SK-N-SH (cell line): ENCODE measurements at regions not wholly inside any gene's neighbourhood (a gene's known extent, or its start where the extent isn't known, plus 50 kb on each side); places are given as distances from the start of the nearest gene placed in this dataset.

Experiments used
- CTCF ChIA-PET: fragments of 300-600, 350-600 bp; formaldehyde crosslinking; extraction: SDS; loops from one replicate; lab custom pipeline; 2021; lab: Yijun Ruan, JAX
- POLR2A ChIA-PET: fragments of 350-600 bp; sonication (Branson Sonifier 250); formaldehyde crosslinking; extraction: SDS; loops from one replicate; lab custom pipeline; 2020; ENCODE audit warnings: antibody characterized with exemption, inconsistent platforms; lab: Yijun Ruan, JAX
- DNase-seq: peaks from one replicate; pipeline ENCODE4 v3.0.0; 2012
- H2AFZ ChIP-seq: fragments of 200-600 bp; sonication (generic); 2 replicates; pipeline ENCODE4 v1.8.1; 2016; ENCODE audit warnings: antibody characterized with exemption, mild to moderate bottlenecking, low read depth
- H3F3A ChIP-seq: fragments of 200-600 bp; sonication (generic); replicated peaks from 2 replicates; pipeline ENCODE3; 2016; ENCODE audit warnings: antibody characterized with exemption, mild to moderate bottlenecking; ENCODE audit not compliant: insufficient read depth
- H3K27ac ChIP-seq, 2 experiments: fragments of 200-500 bp in 1 of 2; fragments of 200-600 bp in 1 of 2; sonication (Bioruptor generic) in 1 of 2; sonication (generic), shearing (Covaris generic) in 1 of 2; 2 replicates each; pipeline versions ENCODE4 v1.5.1 to v1.6.1; 2014 to 2016; ENCODE audit warnings: low read depth in 2 of 2, inconsistent platforms in 1 of 2, low read length in 1 of 2, mild to moderate bottlenecking in 1 of 2, mixed read lengths in 1 of 2
- H3K27me3 ChIP-seq: fragments of 200-600 bp; sonication (generic), shearing (Covaris generic); 2 replicates; pipeline ENCODE4 v1.6.1; 2016; ENCODE audit warnings: mixed run types; ENCODE audit not compliant: insufficient read depth
- H3K36me3 ChIP-seq, 2 experiments: fragments of 200-500 bp in 1 of 2; fragments of 200-600 bp in 1 of 2; sonication (Bioruptor generic) in 1 of 2; sonication (generic) in 1 of 2; replicated peaks in 1 of 2; 2 replicates each; pipeline versions ENCODE3 to v1.5.1; 2014 to 2016; ENCODE audit warnings: low read length in 1 of 2, mild to moderate bottlenecking in 1 of 2; ENCODE audit not compliant: insufficient read depth in 2 of 2, control insufficient read depth in 1 of 2
- H3K4me1 ChIP-seq, 2 experiments: fragments of 200-500 bp in 1 of 2; fragments of 200-600 bp in 1 of 2; sonication (Bioruptor generic) in 1 of 2; sonication (generic), shearing (Covaris generic) in 1 of 2; 2 replicates each; pipeline versions ENCODE4 v1.5.1 to v1.6.1; 2014 to 2016; ENCODE audit warnings: low read depth in 1 of 2, low read length in 1 of 2, mixed run types in 1 of 2; ENCODE audit not compliant: insufficient read depth in 2 of 2, control insufficient read depth in 1 of 2
- H3K4me2 ChIP-seq: fragments of 200-600 bp; sonication (generic), shearing (Covaris generic); 2 replicates; pipeline ENCODE4 v1.6.1; 2017; ENCODE audit warnings: mixed run types
- H3K4me3 ChIP-seq, 2 experiments: fragments of 200-500 bp in 1 of 2; fragments of 200-600 bp in 1 of 2; sonication (Bioruptor generic) in 1 of 2; sonication (generic), shearing (Covaris generic) in 1 of 2; 2 replicates each; pipeline versions ENCODE4 v1.5.1 to v1.8.1; 2014 to 2016; ENCODE audit warnings: low read depth in 2 of 2, inconsistent platforms in 1 of 2, low read length in 1 of 2, mild to moderate bottlenecking in 1 of 2, mixed read lengths in 1 of 2, moderate library complexity in 1 of 2
- H3K79me2 ChIP-seq: fragments of 200-600 bp; sonication (generic); 2 replicates; pipeline ENCODE4 v1.8.1; 2017; ENCODE audit warnings: mild to moderate bottlenecking; ENCODE audit not compliant: insufficient read depth
- H3K9ac ChIP-seq: fragments of 200-600 bp; sonication (generic); 2 replicates; pipeline ENCODE4 v1.6.1; 2017; ENCODE audit warnings: mixed run types
- H3K9me2 ChIP-seq: fragments of 200-600 bp; sonication (generic); 2 replicates; pipeline ENCODE4 v1.6.1; 2017; ENCODE audit warnings: mixed run types
- H3K9me3 ChIP-seq: fragments of 200-600 bp; sonication (generic); 2 replicates; pipeline ENCODE4 v1.6.1; 2017; ENCODE audit warnings: mixed run types, mild to moderate bottlenecking, moderate library complexity
- H4K20me1 ChIP-seq: fragments of 200-600 bp; sonication (generic); 2 replicates; pipeline ENCODE4 v1.6.1; 2017; ENCODE audit warnings: mild to moderate bottlenecking, mixed run types; ENCODE audit not compliant: insufficient read depth
- CHD2 ChIP-seq: fragments of 150-350 bp; IDR thresholded peaks from 2 replicates; pipeline ENCODE4 v1.6.1; 2018; ENCODE audit warnings: low read length; ENCODE audit not compliant: partially characterized antibody
- EP300 ChIP-seq, 2 experiments: IDR thresholded peaks; 2 replicates each; pipeline versions ENCODE4 v1.4.0 to v1.6.1; 2012; ENCODE audit warnings: borderline replicate concordance in 1 of 2, low read depth in 1 of 2, low read length in 1 of 2
- EZH2phosphoT487 ChIP-seq: fragments of 200-600 bp; sonication (generic); IDR thresholded peaks from 2 replicates; pipeline ENCODE4 v1.6.1; 2017; ENCODE audit warnings: low read depth, mixed run types, mild to moderate bottlenecking, antibody characterized with exemption, moderate library complexity, borderline replicate concordance
- FOXJ3 ChIP-seq: sonication (generic); formaldehyde crosslinking; IDR thresholded peaks from 2 replicates; pipeline ENCODE4 v1.5.1; 2020; ENCODE audit warnings: mild to moderate bottlenecking, missing genetic modification reagents
- GABPA ChIP-seq: IDR thresholded peaks from 2 replicates; pipeline ENCODE4 v1.4.0; 2012; ENCODE audit warnings: low read depth, mild to moderate bottlenecking
- MAX ChIP-seq: IDR thresholded peaks from 2 replicates; pipeline ENCODE4 v1.4.0; 2012; ENCODE audit warnings: low read depth
- MXI1 ChIP-seq: IDR thresholded peaks from 2 replicates; pipeline ENCODE4 v1.6.1; 2012; ENCODE audit warnings: mild to moderate bottlenecking, low read depth, low read length, improper control_type of control experiment
- NFIC ChIP-seq: IDR thresholded peaks from 2 replicates; pipeline ENCODE4 v1.4.0; 2012; ENCODE audit warnings: borderline replicate concordance
- NRF1 ChIP-seq: IDR thresholded peaks from 2 replicates; pipeline ENCODE4 v1.6.1; 2012; ENCODE audit warnings: low read depth, mild to moderate bottlenecking, low read length
- RCOR1 ChIP-seq: fragments of 150-350 bp; IDR thresholded peaks from 2 replicates; pipeline ENCODE4 v1.6.1; 2017; ENCODE audit warnings: antibody characterized with exemption, low read length
- SIN3A ChIP-seq: IDR thresholded peaks from 2 replicates; pipeline ENCODE4 v1.6.1; 2012; ENCODE audit warnings: low read depth, mild to moderate bottlenecking, low read length, moderate library complexity, borderline replicate concordance
- TAF1 ChIP-seq: IDR thresholded peaks from 2 replicates; pipeline ENCODE4 v1.6.1; 2012; ENCODE audit warnings: low read depth, mild to moderate bottlenecking, low read length, moderate library complexity, borderline replicate concordance
- TCF12 ChIP-seq: IDR thresholded peaks from 2 replicates; pipeline ENCODE4 v1.4.0; 2012
- TEAD4 ChIP-seq: IDR thresholded peaks from 2 replicates; pipeline ENCODE4 v1.4.0; 2012; ENCODE audit warnings: mild to moderate bottlenecking, borderline replicate concordance; ENCODE audit not compliant: insufficient read depth
- YY1 ChIP-seq: IDR thresholded peaks from 2 replicates; pipeline ENCODE4 v1.4.0; 2012; ENCODE audit warnings: low read depth, mild to moderate bottlenecking
- WGBS: methylation state at CpG from one replicate; pipeline ENCODE4 v1.1.6; 2017; ENCODE audit warnings: low lambda C conversion rate; 5-methylcytosine and 5-hydroxymethylcytosine counted together
- TF ChIP-seq, protein P1 (sequence below): IDR thresholded peaks from 2 replicates; pipeline ENCODE4 v1.4.0; 2012; ENCODE audit warnings: low read depth, borderline replicate concordance
- TF ChIP-seq, protein P2 (sequence below): IDR thresholded peaks from 2 replicates; pipeline ENCODE4 v1.6.1; 2012; ENCODE audit warnings: mild to moderate bottlenecking, low read depth, low read length, moderate library complexity

DNA sequence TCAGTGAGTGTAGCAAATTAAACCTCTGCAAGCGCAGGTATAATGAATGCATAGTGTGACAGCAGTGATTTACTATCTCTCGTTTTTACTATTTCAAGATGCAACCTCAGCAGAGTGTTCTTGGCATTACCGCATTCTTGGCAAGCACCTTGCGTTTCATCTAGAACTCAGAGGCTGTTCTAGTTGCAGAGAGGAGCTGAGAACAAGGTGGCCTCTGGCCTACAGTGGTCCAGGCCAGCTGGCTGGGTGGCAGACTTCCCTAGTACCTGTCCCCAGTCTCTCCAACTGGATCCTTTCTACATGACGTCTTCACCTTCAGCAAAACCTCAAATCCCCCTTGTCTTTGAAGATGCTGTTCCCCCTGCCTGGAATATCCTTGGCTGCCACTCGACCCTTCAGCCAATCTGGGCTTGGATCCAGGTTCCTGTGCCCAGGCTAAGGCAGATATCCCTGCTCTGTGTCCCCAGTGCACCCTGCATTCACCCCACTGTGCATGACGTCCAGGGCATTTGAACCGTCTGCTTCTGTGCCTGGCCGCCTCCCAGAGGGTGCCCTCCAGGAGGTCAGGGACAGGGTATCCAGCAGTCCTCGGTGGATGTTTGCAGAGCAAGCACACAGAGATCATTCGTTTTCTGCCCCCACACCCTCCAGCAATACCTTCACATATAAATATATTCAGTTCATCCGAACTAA lies 120.4 kb upstream of the CPEB4 start:
- Histone ChIP-seq H2AFZ (no peak overlapping the region), H3K9me3 (no peaks in the 10 kb centered on the region), H3K4me3 (no peak overlapping the region), H3K4me1 (peaks cover 9 to 22% of the 10 kb centered on the region in 2 experiments; a peak in 2 of 4 replicates), H3K79me2 (no peaks in the 10 kb centered on the region), H3K9ac (no peak overlapping the region), H3K4me2 (no peak overlapping the region), H3K36me3 (no peaks in the 10 kb centered on the region), H3F3A (no peaks in the 10 kb centered on the region), H4K20me1 (no peaks in the 10 kb centered on the region), H3K27me3 (no peaks in the 10 kb centered on the region), H3K9me2 (no peaks in the 10 kb centered on the region), H3K27ac (no peak overlapping the region)
- WGBS = 81% methylated on average over 12 of the region's 12 CpGs
- DNase-seq = no peak
- ChIA-PET POLR2A (interaction anchor here (0.6 kb wide), 1 partner anchor 141 kb away, joined by 3 read pairs; no protein-coding TSS in a partner anchor), CTCF (interaction anchor here (1.1 to 1.5 kb wide), 2 partner anchors 23 to 67 kb away, joined by 3 read pairs; no protein-coding TSS in a partner anchor)
- no peak for TF ChIP-seq FOXJ3 (CRISPR knock-in tag)
- TF ChIP-seq TEAD4 = no peak
- no peak for TF ChIP-seq GABPA
- no peak for TF ChIP-seq CHD2
- TF ChIP-seq, protein P1, sequence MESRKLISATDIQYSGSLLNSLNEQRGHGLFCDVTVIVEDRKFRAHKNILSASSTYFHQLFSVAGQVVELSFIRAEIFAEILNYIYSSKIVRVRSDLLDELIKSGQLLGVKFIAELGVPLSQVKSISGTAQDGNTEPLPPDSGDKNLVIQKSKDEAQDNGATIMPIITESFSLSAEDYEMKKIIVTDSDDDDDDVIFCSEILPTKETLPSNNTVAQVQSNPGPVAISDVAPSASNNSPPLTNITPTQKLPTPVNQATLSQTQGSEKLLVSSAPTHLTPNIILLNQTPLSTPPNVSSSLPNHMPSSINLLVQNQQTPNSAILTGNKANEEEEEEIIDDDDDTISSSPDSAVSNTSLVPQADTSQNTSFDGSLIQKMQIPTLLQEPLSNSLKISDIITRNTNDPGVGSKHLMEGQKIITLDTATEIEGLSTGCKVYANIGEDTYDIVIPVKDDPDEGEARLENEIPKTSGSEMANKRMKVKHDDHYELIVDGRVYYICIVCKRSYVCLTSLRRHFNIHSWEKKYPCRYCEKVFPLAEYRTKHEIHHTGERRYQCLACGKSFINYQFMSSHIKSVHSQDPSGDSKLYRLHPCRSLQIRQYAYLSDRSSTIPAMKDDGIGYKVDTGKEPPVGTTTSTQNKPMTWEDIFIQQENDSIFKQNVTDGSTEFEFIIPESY = no peak
- TF ChIP-seq RCOR1 = no peak
- no peak for TF ChIP-seq TCF12
- TF ChIP-seq MAX = no peak
- TF ChIP-seq NRF1 = no peak
- TF ChIP-seq YY1 = no peak
- TF ChIP-seq EP300 (IDR thresholded peaks at IDR 0.05; ENCODE audit: borderline replicate concordance in 1 of 2, low read depth in 1 of 2, low read length in 1 of 2) = no peak
- TF ChIP-seq SIN3A = no peak
- no peak for TF ChIP-seq TAF1
- TF ChIP-seq MXI1 = no peak
- TF ChIP-seq, protein P2, sequence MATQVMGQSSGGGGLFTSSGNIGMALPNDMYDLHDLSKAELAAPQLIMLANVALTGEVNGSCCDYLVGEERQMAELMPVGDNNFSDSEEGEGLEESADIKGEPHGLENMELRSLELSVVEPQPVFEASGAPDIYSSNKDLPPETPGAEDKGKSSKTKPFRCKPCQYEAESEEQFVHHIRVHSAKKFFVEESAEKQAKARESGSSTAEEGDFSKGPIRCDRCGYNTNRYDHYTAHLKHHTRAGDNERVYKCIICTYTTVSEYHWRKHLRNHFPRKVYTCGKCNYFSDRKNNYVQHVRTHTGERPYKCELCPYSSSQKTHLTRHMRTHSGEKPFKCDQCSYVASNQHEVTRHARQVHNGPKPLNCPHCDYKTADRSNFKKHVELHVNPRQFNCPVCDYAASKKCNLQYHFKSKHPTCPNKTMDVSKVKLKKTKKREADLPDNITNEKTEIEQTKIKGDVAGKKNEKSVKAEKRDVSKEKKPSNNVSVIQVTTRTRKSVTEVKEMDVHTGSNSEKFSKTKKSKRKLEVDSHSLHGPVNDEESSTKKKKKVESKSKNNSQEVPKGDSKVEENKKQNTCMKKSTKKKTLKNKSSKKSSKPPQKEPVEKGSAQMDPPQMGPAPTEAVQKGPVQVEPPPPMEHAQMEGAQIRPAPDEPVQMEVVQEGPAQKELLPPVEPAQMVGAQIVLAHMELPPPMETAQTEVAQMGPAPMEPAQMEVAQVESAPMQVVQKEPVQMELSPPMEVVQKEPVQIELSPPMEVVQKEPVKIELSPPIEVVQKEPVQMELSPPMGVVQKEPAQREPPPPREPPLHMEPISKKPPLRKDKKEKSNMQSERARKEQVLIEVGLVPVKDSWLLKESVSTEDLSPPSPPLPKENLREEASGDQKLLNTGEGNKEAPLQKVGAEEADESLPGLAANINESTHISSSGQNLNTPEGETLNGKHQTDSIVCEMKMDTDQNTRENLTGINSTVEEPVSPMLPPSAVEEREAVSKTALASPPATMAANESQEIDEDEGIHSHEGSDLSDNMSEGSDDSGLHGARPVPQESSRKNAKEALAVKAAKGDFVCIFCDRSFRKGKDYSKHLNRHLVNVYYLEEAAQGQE = no peak
- TF ChIP-seq EZH2phosphoT487 = no peak
- no peak for TF ChIP-seq NFIC
